Islet of Langerhans (tissue), 1 donor: ENCODE measurements at regions not wholly inside any gene's neighbourhood (a gene's known extent, or its start where the extent isn't known, plus 50 kb on each side); places are given as distances from the start of the nearest gene placed in this dataset.

ENCODE experiments used
- FAIRE-seq: peaks from one replicate; lab custom pipeline; 2011; peaks lifted over from hg19 to GRCh38; lab: Jason Lieb, UNC

DNA sequence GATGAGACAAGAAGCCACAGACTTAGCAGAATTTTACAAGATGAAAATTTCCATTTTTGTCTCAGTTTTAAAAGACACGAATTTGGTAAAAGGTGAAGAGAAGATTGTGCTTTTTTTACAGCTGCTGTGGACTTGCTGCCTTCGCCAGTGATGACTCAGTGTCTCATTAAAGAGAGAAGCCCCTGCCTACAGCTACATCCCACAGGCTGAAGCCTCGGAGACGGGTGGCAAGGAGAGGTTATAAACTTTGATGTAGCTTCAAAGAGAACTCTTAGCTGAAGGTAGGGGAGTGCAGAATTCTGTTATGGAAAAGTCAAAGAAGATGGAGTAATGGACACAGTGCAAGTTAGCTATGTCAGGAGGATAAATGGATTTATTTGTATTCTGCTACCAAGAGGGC is 683.4 kb upstream of the ARGLU1 start:
- FAIRE-seq, result no peak

DNA sequence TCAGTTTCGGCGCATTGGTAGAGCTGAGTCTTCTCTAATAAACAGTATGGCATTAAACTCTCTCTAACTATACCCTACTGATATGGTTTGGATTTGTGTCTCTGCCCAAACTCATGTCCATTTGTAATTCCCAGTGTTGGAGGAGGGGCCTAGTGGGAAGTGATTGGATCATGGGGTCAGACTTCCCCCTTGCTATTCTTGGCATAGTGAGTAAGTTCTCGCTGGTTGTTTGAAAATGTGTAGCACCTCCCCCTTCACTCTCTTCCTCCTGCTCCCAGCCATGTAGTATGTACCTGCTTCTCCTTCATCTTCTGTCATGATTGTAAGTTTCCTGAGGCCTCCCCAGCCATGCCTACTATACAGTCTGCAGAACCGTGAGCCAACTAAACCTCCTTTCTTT is 682.7 kb upstream of the ARGLU1 start:
- no peak for FAIRE-seq

DNA sequence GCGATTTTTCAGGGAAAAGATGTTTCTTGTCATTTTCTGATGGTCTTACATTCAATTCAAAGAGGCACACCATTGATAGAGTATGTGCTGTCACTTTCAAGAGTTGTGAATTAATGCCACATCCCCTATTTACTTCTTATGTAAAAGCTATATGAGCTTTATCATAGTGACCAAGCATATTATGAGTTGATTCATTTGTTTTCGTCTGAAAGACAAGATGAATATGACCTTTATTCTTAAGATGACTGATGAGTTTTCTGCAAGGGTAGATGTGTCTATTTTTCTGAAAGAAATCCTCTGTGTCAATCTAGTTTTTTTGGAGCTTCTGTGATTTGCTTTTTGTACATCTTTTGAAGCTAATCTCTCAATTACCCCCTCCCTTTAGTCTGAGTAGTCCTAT is 676.3 kb upstream of the ARGLU1 start:
- no peak for FAIRE-seq

DNA sequence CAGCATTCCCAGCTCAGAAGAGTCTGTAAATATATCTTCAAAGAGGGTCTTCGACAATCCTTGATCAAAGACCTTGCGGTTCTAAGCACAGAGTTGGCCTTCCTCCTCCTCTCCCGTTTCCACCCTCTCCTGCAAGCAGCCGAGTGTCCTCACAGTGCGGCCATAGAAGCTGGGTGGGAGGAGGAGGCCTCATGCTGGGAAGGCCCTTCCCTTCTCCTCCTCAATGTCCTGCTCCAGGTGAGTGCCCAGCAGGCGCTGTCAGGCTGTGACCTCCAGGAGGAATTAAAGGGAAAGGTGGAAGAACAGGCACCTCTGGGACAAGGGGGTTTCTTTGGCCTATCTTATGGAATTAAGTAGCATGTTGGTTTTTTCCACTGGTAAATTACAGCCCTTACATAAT is 674.2 kb upstream of the ARGLU1 start:
- FAIRE-seq, result no peak

DNA sequence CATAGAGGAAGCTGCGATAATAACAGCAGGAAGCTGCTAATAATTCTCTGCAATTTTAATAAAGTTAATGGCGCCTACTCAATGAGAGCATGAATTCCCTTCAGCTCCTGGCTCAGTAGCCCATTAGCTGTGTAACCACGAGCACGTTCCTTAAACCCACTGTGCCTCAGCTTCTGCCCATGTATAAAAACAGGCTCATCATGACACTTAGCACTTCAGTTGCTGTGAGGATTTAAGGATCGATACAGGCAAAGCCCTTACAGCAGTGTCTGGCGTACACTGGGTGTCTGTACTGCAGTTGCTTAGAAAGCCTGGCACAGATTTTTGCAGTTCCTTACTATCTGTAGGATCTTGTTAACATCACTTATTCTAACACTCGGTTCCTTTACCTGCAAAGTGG is 673.4 kb upstream of the ARGLU1 start:
- no peak for FAIRE-seq

DNA sequence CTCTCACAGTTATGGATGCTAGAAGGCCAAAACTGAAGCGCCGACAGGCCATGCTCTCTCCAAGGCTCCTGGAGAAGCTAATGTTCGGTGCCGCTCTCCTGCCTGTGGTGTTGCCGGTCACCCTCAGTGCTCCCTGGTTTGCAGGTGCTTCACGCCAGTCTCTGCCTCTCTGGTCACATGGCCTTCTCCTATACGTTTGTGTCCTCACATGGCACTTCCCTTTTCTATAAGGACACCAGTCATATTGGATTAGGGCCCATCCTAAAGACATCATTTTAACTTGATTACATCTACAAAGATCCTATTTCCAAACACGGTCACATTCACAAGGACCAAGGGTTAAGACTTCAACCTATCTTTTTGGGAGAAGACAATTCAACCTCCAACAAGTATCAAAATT is 671.3 kb upstream of the ARGLU1 start:
- no peak for FAIRE-seq

DNA sequence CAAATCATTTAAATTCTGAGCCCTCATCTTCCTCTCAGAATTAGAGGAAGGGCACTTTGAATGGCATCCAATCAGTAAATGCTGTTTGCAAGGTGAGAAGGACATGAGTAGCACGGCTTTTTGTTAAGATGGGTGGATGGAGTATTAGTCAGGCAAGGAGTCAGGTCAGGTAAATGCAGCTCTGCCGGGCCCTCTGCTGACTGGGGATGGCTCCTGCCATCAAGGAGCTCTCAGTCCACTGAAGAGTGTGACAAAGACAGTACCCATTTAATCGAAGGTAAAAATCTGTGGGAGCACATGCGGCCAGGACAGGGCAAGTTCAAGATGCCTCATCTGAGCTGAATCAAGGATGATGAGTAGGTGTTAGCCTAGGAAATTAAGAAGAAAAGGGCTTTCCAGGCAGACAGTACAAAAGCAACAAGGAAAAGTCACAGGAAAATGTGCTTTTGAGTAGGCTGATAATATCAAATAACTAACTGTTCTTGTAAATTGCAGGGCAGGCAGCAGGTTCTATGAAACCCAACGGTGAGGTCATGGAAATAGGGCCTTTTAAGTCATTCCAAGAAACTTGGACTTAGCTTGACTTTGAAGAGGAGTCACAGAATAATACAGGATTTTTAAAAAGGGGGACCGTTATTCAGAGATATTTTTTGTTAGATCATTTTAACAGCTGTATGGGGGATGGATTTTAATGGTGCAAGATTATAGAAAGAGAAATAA is 670.5 kb upstream of the ARGLU1 start:
- no peak for FAIRE-seq

DNA sequence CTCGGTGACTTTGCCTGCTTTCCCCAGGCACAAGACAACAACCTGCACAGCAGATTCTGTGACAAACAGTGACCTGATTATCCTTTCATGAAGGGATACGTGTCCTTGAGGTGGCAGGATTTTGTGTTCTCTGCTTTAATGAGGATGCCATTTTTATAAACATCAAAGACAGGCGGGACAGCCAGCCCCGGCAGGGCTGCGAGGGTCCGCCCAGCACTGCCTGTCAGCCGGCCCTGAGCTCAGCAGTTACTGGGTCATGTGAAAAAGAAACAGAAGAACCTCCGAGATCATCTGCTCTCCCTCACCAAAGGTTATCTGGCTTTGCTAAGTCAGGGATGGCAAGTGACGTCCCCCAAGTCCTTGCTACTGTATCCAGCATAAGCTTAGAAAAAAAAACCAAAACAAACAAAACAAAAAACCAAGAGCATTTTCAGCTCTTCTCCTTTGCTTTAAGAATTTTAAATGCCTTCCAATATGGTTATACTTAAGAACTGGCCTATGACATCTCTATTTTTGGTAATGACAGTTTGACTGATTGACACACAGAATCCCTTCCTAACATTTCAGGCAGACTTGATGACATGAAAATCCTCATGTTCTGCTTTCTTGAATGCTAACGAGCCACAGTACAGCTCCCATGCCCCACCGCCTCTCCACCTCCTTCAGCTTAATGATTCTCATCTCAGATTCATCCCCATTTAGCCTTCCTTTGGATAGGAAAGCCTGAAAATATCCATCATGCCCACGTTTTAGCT is 666.6 kb upstream of the ARGLU1 start:
- FAIRE-seq, result no peak

DNA sequence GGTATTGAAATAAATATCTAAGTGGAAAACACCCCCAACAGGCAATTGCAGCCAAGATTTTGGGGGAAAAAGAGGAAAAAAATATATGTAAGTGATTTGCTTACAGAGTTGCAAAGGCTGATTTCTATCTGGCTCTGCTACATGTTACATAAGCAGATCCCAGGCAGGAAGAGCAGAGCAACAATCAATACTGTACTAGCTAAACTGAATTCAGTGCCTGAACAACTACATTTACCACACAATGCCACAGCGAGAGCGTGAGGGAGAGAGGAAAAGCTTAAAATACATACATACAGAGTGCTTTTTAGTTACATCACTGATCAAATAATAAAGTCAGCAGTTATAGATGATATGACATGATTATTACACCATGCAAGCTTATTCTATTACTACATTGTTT is 665.6 kb upstream of the ARGLU1 start:
- no peak for FAIRE-seq

DNA sequence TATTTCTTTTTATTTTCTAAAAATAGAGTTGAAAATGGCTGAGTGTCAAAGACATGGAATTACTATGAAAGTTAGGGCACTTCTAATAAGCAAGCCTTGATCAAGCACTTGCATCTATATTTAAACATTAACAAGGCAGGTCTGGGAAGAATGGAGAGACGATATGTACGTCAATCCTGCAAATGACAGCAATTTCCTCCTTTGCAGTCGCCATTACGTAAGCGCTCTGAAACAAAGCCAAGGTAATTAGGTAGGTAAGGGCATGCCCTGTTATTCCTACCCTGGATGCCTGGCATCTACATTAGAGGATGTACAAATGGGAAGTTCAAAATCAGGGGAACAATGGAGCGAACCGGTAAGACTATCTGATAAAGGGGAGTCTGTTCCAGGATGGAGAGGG is 664.0 kb upstream of the ARGLU1 start:
- no peak for FAIRE-seq

DNA sequence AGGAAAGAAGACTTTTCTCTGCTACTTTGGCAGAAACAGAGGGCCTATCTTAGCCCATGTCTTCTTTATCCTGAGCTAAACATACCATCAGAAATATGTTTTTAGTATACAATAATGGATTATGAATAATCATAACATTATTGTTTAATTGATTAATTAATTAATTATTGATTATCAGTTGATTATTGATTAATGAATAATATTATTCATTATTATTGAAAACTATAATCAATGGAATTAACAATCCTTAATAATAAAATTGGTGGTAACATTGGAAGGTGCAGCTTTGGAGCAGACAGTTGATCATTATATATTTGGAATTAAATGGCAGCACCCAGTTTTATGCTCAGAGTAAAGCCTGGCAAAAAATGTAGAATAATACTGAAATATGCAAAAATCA is 655.9 kb upstream of the ARGLU1 start:
- peak; percentile 9 for FAIRE-seq

DNA sequence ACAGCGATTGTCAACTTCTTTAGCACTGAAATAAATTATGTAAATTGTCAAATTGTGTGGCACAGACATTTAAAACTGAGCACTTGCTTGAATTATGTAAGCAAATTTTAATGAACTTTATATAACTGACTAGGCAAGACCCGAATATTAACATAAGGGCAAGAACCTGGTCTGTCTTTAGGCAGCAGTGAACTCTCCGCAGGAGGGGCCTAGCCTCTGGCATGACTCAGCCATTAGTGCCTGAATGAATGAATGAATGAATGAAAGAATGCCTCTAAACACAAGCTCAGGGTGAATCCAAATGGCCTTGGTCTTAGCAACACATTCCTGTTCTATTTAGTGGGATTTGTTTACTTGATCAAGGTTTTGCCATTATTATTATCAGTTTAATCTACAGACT is 654.7 kb upstream of the ARGLU1 start:
- FAIRE-seq, result no peak

DNA sequence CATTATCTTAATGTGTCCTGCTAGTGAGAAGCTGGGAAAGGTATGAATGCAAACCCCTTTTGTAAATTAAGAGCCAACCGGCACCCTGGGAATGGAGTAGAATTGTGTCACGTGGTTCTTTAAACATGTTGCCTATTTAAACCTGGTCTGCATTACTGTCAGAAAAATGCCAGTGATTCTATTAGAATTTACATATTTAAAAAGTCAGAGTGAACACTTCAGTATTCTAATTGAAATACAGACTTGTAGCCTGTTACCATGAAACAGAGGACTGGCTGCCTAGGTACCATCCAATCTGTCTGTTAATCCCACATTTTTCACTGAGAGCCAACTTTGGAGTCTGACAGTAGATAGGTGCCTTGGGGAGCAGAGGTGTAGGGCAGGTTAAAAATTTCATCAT is 652.3 kb upstream of the ARGLU1 start:
- no peak for FAIRE-seq

DNA sequence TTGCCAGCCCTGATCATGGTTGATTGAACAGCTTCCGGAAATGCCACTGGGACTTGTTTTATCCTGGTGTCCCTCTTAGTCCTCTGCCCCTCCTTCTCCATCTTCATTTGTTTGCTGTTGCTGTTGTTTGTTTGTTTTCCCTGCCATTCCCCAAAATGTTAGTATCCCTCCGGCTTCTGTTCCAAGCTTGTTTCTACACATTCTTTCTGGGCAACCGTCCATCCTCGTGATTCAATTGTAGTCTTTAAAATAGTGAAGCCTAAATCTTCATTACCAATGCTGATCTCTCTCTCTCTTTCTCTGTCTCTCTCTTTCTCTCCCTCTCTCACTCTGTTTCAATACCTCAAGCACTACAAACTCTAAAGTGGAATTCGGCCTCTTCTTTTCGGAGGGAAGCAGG is 649.3 kb upstream of the ARGLU1 start:
- FAIRE-seq, result no peak

DNA sequence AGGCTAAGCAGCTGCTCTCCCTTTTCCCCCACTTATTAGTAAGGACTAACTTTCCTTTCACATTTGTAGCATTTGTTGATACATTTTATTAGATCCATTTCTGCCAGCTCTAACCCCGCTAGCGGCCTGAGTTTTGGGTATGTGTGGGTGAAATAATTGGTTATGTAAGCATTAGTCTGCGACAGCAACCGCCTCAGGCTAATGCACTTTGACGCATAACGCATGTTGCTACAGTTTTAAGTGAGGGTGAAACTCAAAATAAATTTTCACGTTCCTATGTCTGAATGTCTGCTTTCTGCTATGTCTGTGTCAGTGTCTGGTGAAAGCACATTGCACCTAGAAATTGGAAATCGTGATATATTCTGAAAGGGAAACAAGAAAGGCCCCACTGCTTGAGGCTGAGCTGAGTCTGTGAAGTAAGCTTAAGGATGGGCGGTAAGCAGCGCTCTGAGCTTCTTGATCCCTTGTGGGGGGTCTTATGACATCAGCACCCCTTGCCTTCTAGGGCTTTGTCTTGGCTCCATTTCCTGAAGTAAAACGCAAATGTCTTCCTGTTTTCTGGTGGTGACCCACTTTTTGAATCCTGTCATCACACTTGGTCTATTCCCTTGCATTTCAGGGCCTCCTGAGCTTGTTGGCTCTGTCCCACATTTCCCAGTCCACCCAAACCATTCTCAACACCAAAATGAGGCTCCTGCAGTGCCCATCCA is 648.3 kb upstream of the ARGLU1 start:
- FAIRE-seq, result no peak

DNA sequence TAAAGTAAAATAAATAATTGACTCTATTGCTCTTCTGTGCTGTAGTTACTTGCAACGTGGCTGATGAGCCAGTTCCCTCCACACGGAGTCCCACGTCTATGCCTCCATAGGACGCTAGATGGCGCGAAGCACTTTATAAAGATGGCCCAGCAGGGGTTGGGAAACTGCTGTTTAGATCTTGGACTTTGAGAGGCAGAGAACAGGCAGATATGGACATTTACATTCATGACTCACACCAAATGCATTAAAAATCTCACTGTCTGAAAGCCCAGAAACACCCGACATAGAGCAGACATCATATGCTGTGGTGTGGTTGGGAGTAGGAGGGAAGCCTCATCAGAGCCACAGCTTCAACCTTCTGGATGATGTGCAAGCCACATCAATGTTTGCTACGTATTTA is 643.1 kb upstream of the ARGLU1 start:
- peak; percentile 99 for FAIRE-seq

DNA sequence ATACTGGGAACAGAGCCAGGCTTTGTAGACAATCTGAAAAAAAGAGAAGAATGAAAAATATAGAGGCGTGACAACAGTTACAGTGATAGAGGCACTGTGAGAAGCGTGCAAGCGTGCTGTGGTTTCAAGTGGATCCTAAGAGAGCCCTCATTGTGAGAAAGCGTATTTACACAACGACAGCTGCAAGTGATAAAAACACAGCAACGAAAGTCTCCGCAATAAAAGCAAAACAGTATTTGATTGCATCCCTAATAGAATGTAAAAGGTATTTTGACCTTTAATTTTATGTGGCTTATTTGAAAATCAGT is 642.7 kb upstream of the ARGLU1 start:
- FAIRE-seq, result no peak

DNA sequence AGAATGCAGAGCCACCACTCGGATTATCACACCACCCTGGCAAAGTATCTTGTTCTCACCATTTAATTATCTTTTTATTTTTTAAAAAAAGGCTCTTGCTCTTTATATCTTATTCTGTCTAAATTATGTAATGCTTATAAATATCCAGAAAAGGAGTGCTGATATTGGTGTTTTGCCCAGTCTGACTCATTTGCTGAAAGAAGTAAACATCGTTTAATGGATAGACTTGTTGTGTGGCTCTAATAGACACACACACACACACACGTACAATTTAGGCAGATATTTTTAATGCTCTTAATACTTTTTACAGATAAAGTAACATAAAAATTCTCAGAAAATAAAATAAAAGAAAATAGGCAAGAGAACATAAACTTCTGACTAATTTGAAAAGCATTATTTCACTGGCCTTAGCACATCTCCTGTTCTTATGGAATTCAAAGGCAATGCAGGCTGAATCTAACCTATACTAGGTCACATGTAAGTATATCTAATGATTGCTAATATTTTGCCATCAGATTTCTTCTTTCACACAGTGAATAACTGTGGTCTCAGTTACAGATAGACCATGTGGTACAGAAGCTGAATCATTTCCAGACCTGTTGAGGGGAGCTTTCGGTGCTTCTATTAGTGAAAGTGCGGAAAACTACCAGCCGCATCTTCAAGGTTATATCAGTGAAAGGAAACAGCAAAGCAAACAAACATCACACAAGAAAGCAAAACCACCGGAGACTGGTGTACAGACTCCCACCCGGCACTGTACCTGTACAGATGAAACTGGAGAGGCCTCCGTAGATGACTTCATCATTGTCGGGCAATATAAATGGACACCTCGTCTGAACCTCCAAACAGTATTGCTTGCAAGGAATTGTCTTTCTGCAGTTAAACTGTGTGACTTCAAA is 642.1 kb upstream of the ARGLU1 start:
- FAIRE-seq, result peak; percentile 69

DNA sequence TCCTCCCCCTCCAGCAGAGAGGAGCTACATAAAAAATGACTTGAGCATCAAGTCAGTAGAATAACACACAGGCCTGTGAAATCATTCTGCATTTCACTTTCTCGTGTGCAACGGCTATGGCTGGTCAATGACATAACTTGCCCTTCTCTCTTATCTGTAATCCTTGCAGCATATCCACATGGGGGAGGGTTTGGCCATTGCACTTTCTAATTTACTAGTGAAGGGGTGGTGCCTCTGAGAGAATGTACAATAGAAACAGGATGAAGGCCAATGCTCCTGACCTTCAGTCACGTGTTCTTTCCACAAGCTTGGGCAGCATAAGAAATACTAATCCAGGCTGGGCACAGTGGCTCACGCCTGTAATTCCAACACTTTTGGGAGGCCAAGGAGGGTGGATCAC is 641.0 kb upstream of the ARGLU1 start:
- no peak for FAIRE-seq

DNA sequence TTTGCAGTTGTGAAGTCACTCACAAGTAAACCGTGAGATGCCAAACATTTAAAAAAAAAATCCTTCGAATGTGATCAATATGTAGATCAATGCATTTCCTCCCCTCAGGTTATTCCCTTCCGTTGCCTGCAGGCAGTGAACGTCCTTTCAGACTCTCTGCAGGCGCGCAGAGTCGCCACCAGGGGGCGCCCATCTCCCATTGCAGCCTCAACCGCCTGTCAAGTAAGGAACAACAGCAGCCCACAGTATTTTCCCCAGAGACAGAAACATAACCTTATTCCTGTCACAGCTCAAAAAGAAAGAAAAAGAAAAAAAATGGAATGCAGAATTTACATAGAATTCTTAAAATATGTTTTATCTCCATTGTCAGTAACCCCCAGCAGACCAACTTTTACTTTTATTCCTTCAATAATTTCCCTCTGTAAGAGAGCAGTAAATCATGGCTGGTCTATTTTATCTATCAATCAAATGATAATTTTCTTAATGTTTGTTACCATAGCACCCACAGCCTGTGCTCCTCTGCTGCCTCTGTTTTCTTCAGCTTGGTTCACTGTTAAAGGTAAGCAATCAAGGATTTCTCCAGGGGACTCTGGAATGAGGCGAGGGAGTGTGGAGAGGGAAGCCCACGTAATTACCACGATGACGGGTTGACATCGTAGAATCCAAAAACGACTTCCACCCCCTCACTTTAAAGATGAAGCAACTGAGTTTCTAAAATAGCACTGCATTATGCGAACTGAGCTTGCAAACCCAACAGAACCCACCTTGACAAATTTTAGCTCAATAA is 637.6 kb upstream of the ARGLU1 start:
- FAIRE-seq, result peak; percentile 51

DNA sequence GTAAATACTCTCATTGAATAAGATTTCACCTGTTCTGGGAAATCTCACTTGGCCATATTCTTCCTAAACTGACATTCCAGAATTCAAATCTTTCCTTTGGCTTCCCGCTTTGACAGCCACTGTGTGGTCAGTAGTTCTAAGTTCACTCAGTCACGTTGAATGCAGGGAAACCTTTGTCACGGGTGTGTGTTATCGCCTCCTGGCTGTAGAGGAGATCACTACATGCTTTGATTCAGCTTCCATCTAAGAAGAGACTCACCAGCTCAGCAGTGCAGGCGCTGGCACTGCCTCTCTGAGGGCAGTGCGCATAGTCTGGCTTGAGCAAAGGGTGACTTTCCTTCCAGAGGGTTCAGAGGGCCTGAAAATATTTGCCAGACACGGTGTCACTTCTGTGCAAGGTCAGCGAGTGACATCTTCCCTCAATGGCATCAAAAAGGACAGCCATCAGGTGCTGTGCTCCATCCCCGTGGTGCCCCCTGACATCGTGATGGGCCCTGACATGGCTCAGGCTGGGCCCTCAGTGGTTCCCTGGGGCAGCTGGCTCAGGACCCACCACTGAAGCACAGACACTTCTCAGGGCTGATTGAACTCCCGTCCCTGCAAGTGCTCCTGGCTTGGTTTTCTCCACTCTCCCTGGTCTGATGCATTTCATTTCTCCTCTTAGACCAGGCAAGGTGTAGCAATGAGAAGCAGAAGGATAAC is 635.4 kb upstream of the ARGLU1 start:
- FAIRE-seq, result no peak
